H1 (cell line): ENCODE measurements at regions not wholly inside any gene's neighbourhood (a gene's known extent, or its start where the extent isn't known, plus 50 kb on each side); places are given as distances from the start of the nearest gene placed in this dataset.

ENCODE experiments used
- CTCF ChIA-PET: fragments of 300-600 bp; sonication (Branson Sonifier 250); formaldehyde crosslinking; loops from one replicate; lab custom pipeline; 2021; ENCODE audit not compliant: partially characterized antibody; lab: Charles Lee
- POLR2A ChIA-PET: fragments of 300-600 bp; sonication (Branson Sonifier 250); formaldehyde crosslinking; loops from one replicate; lab custom pipeline; 2021; ENCODE audit warnings: inconsistent platforms; ENCODE audit not compliant: partially characterized antibody; lab: Charles Lee
- DNase-seq, 2 experiments: peaks; one replicate each; pipeline versions ENCODE4 v3.0.0 to v3.0.0-alpha.2; 2010 to 2022; ENCODE audit warnings: low spot score in 2 of 2, low read depth in 1 of 2, mixed read lengths in 1 of 2
- FAIRE-seq: peaks from 2 replicates; lab custom pipeline; 2011; peaks lifted over from hg19 to GRCh38; lab: Jason Lieb, UNC
- H2AFZ ChIP-seq: 2 replicates; pipeline ENCODE4 v1.8.1; 2012; ENCODE audit warnings: low read length, inconsistent platforms
- H2AK5ac ChIP-seq: 2 replicates; pipeline ENCODE4 v1.6.1; 2013; ENCODE audit warnings: low read depth, low read length
- H2BK120ac ChIP-seq: replicated peaks from 2 replicates; pipeline ENCODE3; 2013; ENCODE audit warnings: low read depth, low read length, inconsistent platforms
- H2BK12ac ChIP-seq: 2 replicates; pipeline ENCODE4 v1.6.1; 2013; ENCODE audit warnings: low read depth, low read length
- H2BK15ac ChIP-seq: 2 replicates; pipeline ENCODE4 v1.6.1; 2013; ENCODE audit warnings: low read length
- H2BK20ac ChIP-seq: 2 replicates; pipeline ENCODE4 v1.6.1; 2013; ENCODE audit warnings: low read length
- H2BK5ac ChIP-seq: 2 replicates; pipeline ENCODE4 v1.6.1; 2013; ENCODE audit warnings: low read depth, low read length
- H3K14ac ChIP-seq: 2 replicates; pipeline ENCODE4 v1.6.1; 2013; ENCODE audit warnings: inconsistent platforms; ENCODE audit not compliant: insufficient read length
- H3K18ac ChIP-seq: 2 replicates; pipeline ENCODE4 v1.6.1; 2013; ENCODE audit warnings: low read length; ENCODE audit errors: extremely low read depth
- H3K23ac ChIP-seq: 2 replicates; pipeline ENCODE4 v1.6.1; 2013; ENCODE audit warnings: inconsistent platforms; ENCODE audit not compliant: insufficient read length
- H3K23me2 ChIP-seq: 2 replicates; pipeline ENCODE4 v1.6.1; 2013; ENCODE audit warnings: low read depth, low read length
- H3K27ac ChIP-seq: 2 replicates; pipeline ENCODE4 v1.6.1; 2011; ENCODE audit warnings: low read depth, low read length, inconsistent platforms
- H3K27me3 ChIP-seq, 4 experiments: replicated peaks in 1 of 4; 1 replicate in 1 of 4; 2 replicates in 3 of 4; pipeline versions ENCODE4 v1.6.1 to v1.8.1; 2011 to 2013; ENCODE audit warnings: low read length in 3 of 4, mild to moderate bottlenecking in 3 of 4, inconsistent platforms in 2 of 4, mixed read lengths in 2 of 4, moderate library complexity in 1 of 4; ENCODE audit not compliant: control insufficient read depth in 3 of 4, insufficient read depth in 3 of 4; ENCODE audit errors: extremely low read depth in 1 of 4
- H3K36me3 ChIP-seq, 4 experiments: 2 replicates each; pipeline versions ENCODE4 v1.6.1 to v1.8.1; 2011 to 2013; ENCODE audit warnings: mild to moderate bottlenecking in 4 of 4, low read length in 3 of 4, moderate library complexity in 2 of 4, control low read depth in 1 of 4, inconsistent platforms in 1 of 4; ENCODE audit not compliant: insufficient read depth in 4 of 4, control insufficient read depth in 2 of 4
- H3K4ac ChIP-seq: replicated peaks from 2 replicates; pipeline ENCODE3; 2013; ENCODE audit warnings: low read length, low read depth, mixed read lengths, inconsistent platforms; ENCODE audit not compliant: insufficient read length
- H3K4me1 ChIP-seq, 4 experiments: replicated peaks in 1 of 4; 1 replicate in 1 of 4; 2 replicates in 3 of 4; pipeline versions ENCODE4 v1.6.1 to v1.8.1; 2011 to 2013; ENCODE audit warnings: low read length in 3 of 4, inconsistent platforms in 2 of 4, mixed read lengths in 1 of 4; ENCODE audit not compliant: insufficient read depth in 4 of 4, control insufficient read depth in 3 of 4
- H3K4me2 ChIP-seq, 2 experiments: 2 replicates each; pipeline versions ENCODE4 v1.6.1 to v1.8.1; 2011 to 2013; ENCODE audit warnings: low read depth in 2 of 2, low read length in 2 of 2, control low read depth in 1 of 2, inconsistent platforms in 1 of 2, mild to moderate bottlenecking in 1 of 2; ENCODE audit not compliant: insufficient read depth in 1 of 2
- H3K4me3 ChIP-seq, 4 experiments: fragments of 200-600, 300-600 bp in 1 of 4; sonication (generic), shearing (Covaris generic), sonication (Bioruptor Twin) in 1 of 4; 2 replicates each; pipeline versions ENCODE4 v1.5.1 to v1.8.1; 2011 to 2016; ENCODE audit warnings: low read length in 4 of 4, low read depth in 3 of 4, control low read depth in 2 of 4, inconsistent platforms in 2 of 4, mild to moderate bottlenecking in 2 of 4, mixed read lengths in 1 of 4, moderate library complexity in 1 of 4; ENCODE audit not compliant: insufficient read depth in 2 of 4; ENCODE audit errors: extremely low read depth in 1 of 4
- H3K56ac ChIP-seq: replicated peaks from 2 replicates; pipeline ENCODE3; 2013; ENCODE audit warnings: low read depth, mild to moderate bottlenecking, mixed read lengths, low read length, inconsistent platforms; ENCODE audit not compliant: insufficient read length
- H3K79me1 ChIP-seq: 2 replicates; pipeline ENCODE4 v1.6.1; 2013; ENCODE audit warnings: low read depth, low read length, control low read depth
- H3K79me2 ChIP-seq, 2 experiments: 2 replicates each; pipeline versions ENCODE4 v1.6.1 to v1.8.1; 2012 to 2013; ENCODE audit warnings: low read length in 2 of 2, mild to moderate bottlenecking in 2 of 2, inconsistent platforms in 1 of 2; ENCODE audit not compliant: insufficient read depth in 2 of 2, control insufficient read depth in 1 of 2
- H3K9ac ChIP-seq, 4 experiments: replicated peaks in 1 of 4; 1 replicate in 1 of 4; 2 replicates in 3 of 4; pipeline versions ENCODE4 v1.6.1 to v1.8.1; 2011 to 2013; ENCODE audit warnings: low read depth in 3 of 4, low read length in 3 of 4, control low read depth in 2 of 4, mild to moderate bottlenecking in 2 of 4, moderate library complexity in 2 of 4, inconsistent platforms in 1 of 4; ENCODE audit errors: extremely low read depth in 1 of 4
- H3K9me3 ChIP-seq, 2 experiments: 2 replicates each; pipeline versions ENCODE4 v1.6.1 to v1.8.1; 2012 to 2013; ENCODE audit warnings: mild to moderate bottlenecking in 2 of 2, moderate library complexity in 2 of 2, control low read depth in 1 of 2, inconsistent platforms in 1 of 2, low read depth in 1 of 2, low read length in 1 of 2, mixed read lengths in 1 of 2; ENCODE audit not compliant: insufficient read depth in 2 of 2
- H4K20me1 ChIP-seq, 2 experiments: replicated peaks in 1 of 2; 2 replicates each; pipeline versions ENCODE3 to v1.8.1; 2011 to 2013; ENCODE audit warnings: inconsistent platforms in 2 of 2, low read length in 2 of 2, mild to moderate bottlenecking in 1 of 2; ENCODE audit not compliant: insufficient read depth in 2 of 2, control insufficient read depth in 1 of 2
- H4K5ac ChIP-seq: 2 replicates; pipeline ENCODE4 v1.6.1; 2013; ENCODE audit warnings: low read length, low read depth, mixed read lengths, inconsistent platforms; ENCODE audit not compliant: insufficient read length
- H4K8ac ChIP-seq: 2 replicates; pipeline ENCODE4 v1.8.0; 2013; ENCODE audit warnings: mild to moderate bottlenecking, moderate library complexity, low read length, inconsistent platforms; ENCODE audit not compliant: insufficient read depth; ENCODE audit errors: extremely low read depth
- H4K91ac ChIP-seq: replicated peaks from 2 replicates; pipeline ENCODE3; 2013; ENCODE audit warnings: low read length, mixed read lengths, inconsistent platforms; ENCODE audit not compliant: insufficient read length
- CHD1 ChIP-seq: IDR thresholded peaks from 2 replicates; pipeline ENCODE4 v1.6.1; 2012; ENCODE audit warnings: low read depth, low read length, improper control_type of control experiment
- MAX ChIP-seq: IDR thresholded peaks from 2 replicates; pipeline ENCODE4 v1.6.1; 2012; ENCODE audit warnings: inconsistent platforms
- RNF2 ChIP-seq: fragments of 200-900, 300-1000 bp; sonication (generic); IDR thresholded peaks from 2 replicates; pipeline ENCODE4 v1.7.1; 2016; ENCODE audit warnings: borderline replicate concordance, low read depth, mild to moderate bottlenecking, antibody characterized with exemption, low read length; ENCODE audit not compliant: poor library complexity, severe bottlenecking; ENCODE audit errors: missing control alignments
- TCF12 ChIP-seq: IDR thresholded peaks from 2 replicates; pipeline ENCODE4 v1.6.1; 2011; ENCODE audit warnings: low read depth, mild to moderate bottlenecking, low read length
- WGBS, 2 experiments: shearing (Covaris generic) in 1 of 2; methylation state at CpG; one replicate each; pipeline versions ENCODE4 v1.1.6 to v1.1.7; 2013 to 2015; ENCODE audit warnings: low lambda C conversion rate in 2 of 2, mixed read lengths in 2 of 2, inconsistent platforms in 1 of 2, low coverage in 1 of 2, missing lambda C conversion rate in 1 of 2; ENCODE audit not compliant: insufficient replicate concordance in 2 of 2, insufficient coverage in 1 of 2, insufficient read length in 1 of 2; ENCODE audit errors: extremely low coverage in 1 of 2, missing lambda C conversion rate in 1 of 2; 5-methylcytosine and 5-hydroxymethylcytosine counted together

- no peak overlapping the region for H2BK15ac ChIP-seq
- no peak overlapping the region for H2BK5ac ChIP-seq
- H4K20me1 ChIP-seq = no peaks in the 10 kb centered on the region
- DNase-seq (no peak), FAIRE-seq (no peak)
- H3K14ac ChIP-seq = no peak overlapping the region
- H3K23me2 ChIP-seq = no peaks in the 10 kb centered on the region
- ChIA-PET CTCF (interaction anchor here (1.2 kb wide), 1 partner anchor 8 kb away, joined by 3 read pairs; no protein-coding TSS in a partner anchor), POLR2A (no interaction called here)
- H3K23ac ChIP-seq = no peak overlapping the region
- no peak overlapping the region for H3K4me3 ChIP-seq
- H3K9me3 ChIP-seq = no peaks in the 10 kb centered on the region
- H3K4ac ChIP-seq = no peak overlapping the region
- 88% methylated on average over 3 of the region's 3 CpGs; no CpG with 5 or more reads in 1 of the 2 experiments for WGBS, 2 experiments
- no peak overlapping the region for H3K9ac ChIP-seq
- H3K36me3 ChIP-seq = no peaks in the 10 kb centered on the region
- no peak overlapping the region for H3K27ac ChIP-seq
- H3K27me3 ChIP-seq = no peaks in the 10 kb centered on the region
- H4K8ac ChIP-seq = no peak overlapping the region
- H3K56ac ChIP-seq = no peak overlapping the region
- no peaks in the 10 kb centered on the region for H3K79me1 ChIP-seq
- H4K91ac ChIP-seq = no peak overlapping the region
- no peak overlapping the region for H3K18ac ChIP-seq
- no peak overlapping the region for H4K5ac ChIP-seq
- no peak overlapping the region for H2BK20ac ChIP-seq
- no peak overlapping the region for H2AFZ ChIP-seq
- no peaks in the 10 kb centered on the region for H3K79me2 ChIP-seq
- H2AK5ac ChIP-seq = no peak overlapping the region
- H3K4me1 ChIP-seq = no peaks in the 10 kb centered on the region
- H2BK120ac ChIP-seq = no peak overlapping the region
- H2BK12ac ChIP-seq = no peak overlapping the region
- no peak overlapping the region for H3K4me2 ChIP-seq
- TF ChIP-seq CHD1 (no peak), RNF2 (no peak), MAX (no peak), TCF12 (no peak)
These were observed 198.8 kb upstream of the KIRREL3 start for GRCh38 chr11:127199306-127199801.
